Liver (tissue), 8 donors: ENCODE measurements at regions not wholly inside any gene's neighbourhood (a gene's known extent, or its start where the extent isn't known, plus 50 kb on each side); places are given as distances from the start of the nearest gene placed in this dataset.

ENCODE experiments used
- DNase-seq: peaks from one replicate; pipeline ENCODE4 v3.0.0-alpha.2; 2017; ENCODE audit warnings: low spot score
- H3K27ac ChIP-seq, 2 donors: one replicate each; pipeline ENCODE4 v1.7.0; 2013; ENCODE audit warnings: inconsistent platforms in 2 of 2, low read length in 2 of 2, control low read depth in 1 of 2, low read depth in 1 of 2, mild to moderate bottlenecking in 1 of 2
- H3K27me3 ChIP-seq, 4 donors: one replicate each; pipeline versions ENCODE4 v1.6.1 to v1.7.0; 2013; ENCODE audit warnings: low read length in 3 of 4, inconsistent platforms in 1 of 4, mild to moderate bottlenecking in 1 of 4, moderate library complexity in 1 of 4; ENCODE audit not compliant: control insufficient read depth in 4 of 4, insufficient read depth in 4 of 4
- H3K36me3 ChIP-seq, 4 donors: one replicate each; pipeline versions ENCODE4 v1.6.1 to v1.7.0; 2013; ENCODE audit warnings: low read length in 3 of 4, mild to moderate bottlenecking in 3 of 4, low read depth in 1 of 4, moderate library complexity in 1 of 4; ENCODE audit not compliant: control insufficient read depth in 4 of 4, insufficient read depth in 3 of 4
- H3K4me1 ChIP-seq, 4 donors: one replicate each; pipeline versions ENCODE4 v1.6.1 to v1.7.0; 2013; ENCODE audit warnings: low read length in 3 of 4, mild to moderate bottlenecking in 3 of 4, moderate library complexity in 1 of 4; ENCODE audit not compliant: control insufficient read depth in 4 of 4, insufficient read depth in 4 of 4
- H3K4me3 ChIP-seq, 3 donors: one replicate each; pipeline versions ENCODE4 v1.6.1 to v1.7.0; 2013; ENCODE audit warnings: low read length in 3 of 3, control low read depth in 1 of 3, low read depth in 1 of 3, mild to moderate bottlenecking in 1 of 3
- H3K9ac ChIP-seq, 2 donors: one replicate each; pipeline ENCODE4 v1.7.0; 2013; ENCODE audit warnings: low read length in 2 of 2, mild to moderate bottlenecking in 2 of 2, moderate library complexity in 2 of 2, control low read depth in 1 of 2, low read depth in 1 of 2
- H3K9me3 ChIP-seq, 4 donors: one replicate each; pipeline versions ENCODE4 v1.6.1 to v1.7.0; 2013; ENCODE audit warnings: low read length in 3 of 4; ENCODE audit not compliant: control insufficient read depth in 4 of 4
- EGR1 ChIP-seq, 2 donors: IDR thresholded peaks; 2 replicates each; pipeline ENCODE4 v1.6.1; 2016 to 2018; ENCODE audit warnings: antibody characterized with exemption in 2 of 2, low read depth in 2 of 2
- GABPA ChIP-seq, 2 donors: IDR thresholded peaks in 1 of 2; conservative IDR thresholded peaks in 1 of 2; 2 replicates each; pipeline ENCODE4 v1.6.1; 2016; ENCODE audit warnings: antibody characterized with exemption in 2 of 2, mild to moderate bottlenecking in 1 of 2, moderate library complexity in 1 of 2
- HNF4G ChIP-seq: IDR thresholded peaks from 2 replicates; pipeline ENCODE4 v1.6.1; 2016; ENCODE audit warnings: antibody characterized with exemption
- JUND ChIP-seq, 2 donors: IDR thresholded peaks; 2 replicates each; pipeline ENCODE4 v1.6.1; 2016; ENCODE audit warnings: antibody characterized with exemption in 2 of 2
- NR2F2 ChIP-seq: IDR thresholded peaks from 2 replicates; pipeline ENCODE4 v1.6.1; 2016; ENCODE audit warnings: antibody characterized with exemption
- RAD21 ChIP-seq, 2 donors: IDR thresholded peaks; 2 replicates each; pipeline ENCODE4 v1.6.1; 2016; ENCODE audit warnings: antibody characterized with exemption in 2 of 2, mild to moderate bottlenecking in 2 of 2
- RXRA ChIP-seq, 2 donors: IDR thresholded peaks; 2 replicates each; pipeline ENCODE4 v1.6.1; 2017 to 2018; ENCODE audit warnings: antibody characterized with exemption in 2 of 2, mild to moderate bottlenecking in 1 of 2
- SP1 ChIP-seq: IDR thresholded peaks from 2 replicates; pipeline ENCODE4 v1.6.1; 2018; ENCODE audit warnings: antibody characterized with exemption, mild to moderate bottlenecking
- TAF1 ChIP-seq: conservative IDR thresholded peaks from 2 replicates; pipeline ENCODE4 v1.6.1; 2016; ENCODE audit warnings: antibody characterized with exemption, mild to moderate bottlenecking
- YY1 ChIP-seq: IDR thresholded peaks from 2 replicates; pipeline ENCODE4 v1.6.1; 2016; ENCODE audit warnings: antibody characterized with exemption, mild to moderate bottlenecking
- WGBS: extraction: QIAGEN DNeasy Blood & Tissue Kit; methylation state at CpG from one replicate; pipeline ENCODE4 v1.1.7; 2013; 5-methylcytosine and 5-hydroxymethylcytosine counted together
- TF ChIP-seq, protein P1 (sequence below): fragments of 150-350 bp; IDR thresholded peaks from 2 replicates; pipeline ENCODE4 v1.5.1; 2017; ENCODE audit warnings: improper control_type of control experiment, low read depth, low read length; ENCODE audit not compliant: missing input control
- TF ChIP-seq, protein P2 (sequence below): IDR thresholded peaks from 2 replicates; pipeline ENCODE4 v1.6.1; 2016; ENCODE audit warnings: antibody characterized with exemption
- donor health status: healthy.
- donor health status: healthy.
- donor health status: healthy.
- donor health status: healthy.
- donor health status: healthy.

GRCh38 chr16:82360024-82360783, 190.2 kb upstream of the MPHOSPH6 start:
- TF ChIP-seq NR2F2 (no peak), YY1 (no peak), JUND (IDR thresholded peaks at IDR 0.05) (no peak)
- TF ChIP-seq, protein P1, sequence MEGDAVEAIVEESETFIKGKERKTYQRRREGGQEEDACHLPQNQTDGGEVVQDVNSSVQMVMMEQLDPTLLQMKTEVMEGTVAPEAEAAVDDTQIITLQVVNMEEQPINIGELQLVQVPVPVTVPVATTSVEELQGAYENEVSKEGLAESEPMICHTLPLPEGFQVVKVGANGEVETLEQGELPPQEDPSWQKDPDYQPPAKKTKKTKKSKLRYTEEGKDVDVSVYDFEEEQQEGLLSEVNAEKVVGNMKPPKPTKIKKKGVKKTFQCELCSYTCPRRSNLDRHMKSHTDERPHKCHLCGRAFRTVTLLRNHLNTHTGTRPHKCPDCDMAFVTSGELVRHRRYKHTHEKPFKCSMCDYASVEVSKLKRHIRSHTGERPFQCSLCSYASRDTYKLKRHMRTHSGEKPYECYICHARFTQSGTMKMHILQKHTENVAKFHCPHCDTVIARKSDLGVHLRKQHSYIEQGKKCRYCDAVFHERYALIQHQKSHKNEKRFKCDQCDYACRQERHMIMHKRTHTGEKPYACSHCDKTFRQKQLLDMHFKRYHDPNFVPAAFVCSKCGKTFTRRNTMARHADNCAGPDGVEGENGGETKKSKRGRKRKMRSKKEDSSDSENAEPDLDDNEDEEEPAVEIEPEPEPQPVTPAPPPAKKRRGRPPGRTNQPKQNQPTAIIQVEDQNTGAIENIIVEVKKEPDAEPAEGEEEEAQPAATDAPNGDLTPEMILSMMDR = no peak
- 95% methylated on average over 2 of the region's 2 CpGs for WGBS

DNA sequence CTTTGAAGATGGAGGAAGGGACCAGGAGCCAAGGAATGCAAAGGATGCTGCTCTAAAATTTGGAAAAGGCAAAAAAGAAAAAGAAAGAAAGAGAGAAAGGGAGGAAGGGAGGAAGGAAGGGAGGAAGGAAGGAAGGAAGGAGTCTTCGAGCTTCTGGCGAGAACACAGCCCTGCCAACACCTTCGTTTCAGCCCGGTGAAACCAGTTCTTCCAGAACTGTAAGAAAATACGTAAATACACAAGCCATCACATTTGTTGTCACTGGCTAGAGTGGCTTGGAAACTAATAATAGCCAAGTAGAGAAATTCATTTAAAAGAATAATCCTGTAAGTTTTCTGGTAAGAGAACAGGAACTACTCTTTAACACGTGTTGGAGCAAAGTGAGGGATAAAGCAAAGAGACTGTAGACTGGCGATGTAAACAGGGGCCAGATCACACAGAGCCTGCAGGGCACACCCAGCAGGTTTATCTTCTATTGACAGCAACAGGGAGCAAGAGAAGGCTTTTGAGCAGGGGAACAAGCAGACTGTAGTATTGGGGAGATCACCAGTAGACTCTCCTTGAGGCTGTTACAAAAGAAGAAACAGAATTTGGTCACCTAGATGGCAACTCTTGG, 188.7 kb upstream of the MPHOSPH6 start:
- WGBS = 69% methylated on average over 7 of the region's 7 CpGs
- TF ChIP-seq, protein P1 = no peak
- TF ChIP-seq, protein P2, sequence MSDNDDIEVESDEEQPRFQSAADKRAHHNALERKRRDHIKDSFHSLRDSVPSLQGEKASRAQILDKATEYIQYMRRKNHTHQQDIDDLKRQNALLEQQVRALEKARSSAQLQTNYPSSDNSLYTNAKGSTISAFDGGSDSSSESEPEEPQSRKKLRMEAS = no peak
- no peak for TF ChIP-seq SP1
- TF ChIP-seq TAF1 = no peak
- no peak for TF ChIP-seq EGR1 (IDR thresholded peaks at IDR 0.05; ENCODE audit: low read depth in 2 of 2)
- TF ChIP-seq RAD21 (IDR thresholded peaks at IDR 0.05) = no peak
- TF ChIP-seq GABPA (IDR thresholded peaks at IDR 0.05 in 1 of 2, conservative IDR thresholded peaks at IDR 0.05 in 1 of 2) = no peak
- TF ChIP-seq HNF4G = no peak
- TF ChIP-seq RXRA (IDR thresholded peaks at IDR 0.05) = no peak
- no peak for TF ChIP-seq NR2F2
- no peak for TF ChIP-seq YY1
- no peak for DNase-seq

More at GRCh38 chr16:82360024-82360783, 190.2 kb upstream of the MPHOSPH6 start:
- H3K4me3 ChIP-seq = no peak overlapping the region
- no peak overlapping the region for H3K9ac ChIP-seq
- H3K27me3 ChIP-seq = peaks cover 0 to 2% (median under 1%) of the 10 kb centered on the region in 4 donors
- no peaks in the 10 kb centered on the region for H3K4me1 ChIP-seq
- no peaks in the 10 kb centered on the region for H3K9me3 ChIP-seq
- H3K36me3 ChIP-seq = no peaks in the 10 kb centered on the region
- no peak overlapping the region for H3K27ac ChIP-seq
- no peak for DNase-seq

GRCh38 chr16:82358161-82358560, 188.1 kb upstream of the MPHOSPH6 start:
- no peak overlapping the region for H3K4me3 ChIP-seq
- WGBS = 66% methylated on average over 3 of the region's 3 CpGs
- H3K27ac ChIP-seq = no peak overlapping the region
- no peaks in the 10 kb centered on the region for H3K4me1 ChIP-seq
- H3K9ac ChIP-seq = no peak overlapping the region
- TF ChIP-seq, protein P2 = no peak
- TF ChIP-seq EGR1 (IDR thresholded peaks at IDR 0.05; ENCODE audit: low read depth in 2 of 2) = no peak
- no peaks in the 10 kb centered on the region for H3K36me3 ChIP-seq
- H3K9me3 ChIP-seq = no peaks in the 10 kb centered on the region
- H3K27me3 ChIP-seq = peaks cover 0 to 2% (median 0%) of the 10 kb centered on the region in 4 donors
- DNase-seq = no peak

More for the DNA sequence above, 188.7 kb upstream of the MPHOSPH6 start:
- H3K27me3 ChIP-seq = peaks cover 0 to 2% (median under 1%) of the 10 kb centered on the region in 4 donors
- no peak overlapping the region for H3K4me3 ChIP-seq
- H3K4me1 ChIP-seq = no peaks in the 10 kb centered on the region
- no peak overlapping the region for H3K9ac ChIP-seq
- H3K36me3 ChIP-seq = no peaks in the 10 kb centered on the region
- no peak overlapping the region for H3K27ac ChIP-seq
- no peaks in the 10 kb centered on the region for H3K9me3 ChIP-seq
